Smooth muscle cell (in vitro differentiated cells): ENCODE measurements at regions not wholly inside any gene's neighbourhood (a gene's known extent, or its start where the extent isn't known, plus 50 kb on each side); places are given as distances from the start of the nearest gene placed in this dataset.

ENCODE experiments used
- DNase-seq: peaks from one replicate; lab custom pipeline; 2025; ENCODE audit not compliant: unreplicated experiment; lab: John Stamatoyannopoulos, UW
- H2AFZ ChIP-seq: fragments of 200-600 bp; sonication (generic); 2 replicates; pipeline ENCODE4 v1.6.0; 2016; ENCODE audit warnings: antibody characterized with exemption, low read depth, mild to moderate bottlenecking
- H3F3A ChIP-seq: fragments of 200-600 bp; sonication (generic); 2 replicates; pipeline ENCODE4 v1.6.0; 2017; ENCODE audit warnings: antibody characterized with exemption, low read depth
- H3K27ac ChIP-seq: fragments of 200-600 bp; sonication (generic); 2 replicates; pipeline ENCODE4 v1.5.1; 2016; ENCODE audit warnings: low read depth, mild to moderate bottlenecking
- H3K27me3 ChIP-seq: fragments of 200-600 bp; sonication (generic); 2 replicates; pipeline ENCODE4 v1.6.1; 2016; ENCODE audit warnings: low read depth, mild to moderate bottlenecking
- H3K36me3 ChIP-seq: fragments of 200-600 bp; sonication (generic); 2 replicates; pipeline ENCODE4 v1.5.1; 2016; ENCODE audit warnings: low read depth
- H3K4me1 ChIP-seq: fragments of 200-600 bp; sonication (generic); 2 replicates; pipeline ENCODE4 v1.5.1; 2016; ENCODE audit warnings: low read depth
- H3K4me2 ChIP-seq: fragments of 200-600 bp; sonication (generic); 2 replicates; pipeline ENCODE4 v1.6.0; 2016; ENCODE audit warnings: mild to moderate bottlenecking
- H3K4me3 ChIP-seq: fragments of 200-600 bp; sonication (generic); 2 replicates; pipeline ENCODE4 v1.5.1; 2016; ENCODE audit warnings: mild to moderate bottlenecking
- H3K79me2 ChIP-seq: fragments of 200-600 bp; sonication (generic); 2 replicates; pipeline ENCODE4 v1.6.0; 2016; ENCODE audit warnings: low read depth, mild to moderate bottlenecking
- H3K9ac ChIP-seq: fragments of 200-600 bp; sonication (generic); 2 replicates; pipeline ENCODE4 v1.6.0; 2016; ENCODE audit warnings: low read depth
- H3K9me3 ChIP-seq: fragments of 200-600 bp; sonication (generic); replicated peaks from 2 replicates; pipeline ENCODE4 v1.5.1; 2016; ENCODE audit warnings: low read depth
- H4K20me1 ChIP-seq: fragments of 200-600 bp; sonication (generic); 2 replicates; pipeline ENCODE4 v1.6.0; 2016; ENCODE audit warnings: low read depth
- WGBS: methylation state at CpG from one replicate; pipeline ENCODE4 v1.1.7; 2016; ENCODE audit warnings: low lambda C conversion rate; 5-methylcytosine and 5-hydroxymethylcytosine counted together
- TF ChIP-seq, protein P1 (sequence below): fragments of 200-600 bp; sonication (generic); IDR thresholded peaks from 2 replicates; pipeline ENCODE4 v1.5.1; 2017; ENCODE audit warnings: borderline replicate concordance, mild to moderate bottlenecking, antibody characterized with exemption; ENCODE audit not compliant: insufficient read depth, poor library complexity, severe bottlenecking

DNA sequence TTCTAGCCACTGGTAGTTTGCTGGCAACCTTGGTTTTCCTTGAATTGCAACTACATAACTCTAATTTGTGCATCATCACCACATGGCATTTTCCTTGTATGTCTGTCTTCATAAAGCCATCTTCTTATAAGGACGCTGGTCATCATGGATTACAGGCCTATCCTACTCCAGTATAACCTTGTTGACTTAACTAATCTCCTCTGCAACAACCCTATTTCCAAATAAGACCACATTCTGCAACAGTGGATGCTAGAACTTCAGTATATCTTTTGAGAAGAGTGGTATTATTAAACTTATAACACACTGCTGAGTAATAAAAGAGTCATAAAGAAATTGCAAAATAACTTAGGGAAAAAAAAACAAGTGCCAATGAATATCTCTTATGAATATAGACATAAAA lies 511.8 kb upstream of the FOXG1 start:
- 83% methylated on average over 1 of the region's 1 CpG for WGBS

DNA sequence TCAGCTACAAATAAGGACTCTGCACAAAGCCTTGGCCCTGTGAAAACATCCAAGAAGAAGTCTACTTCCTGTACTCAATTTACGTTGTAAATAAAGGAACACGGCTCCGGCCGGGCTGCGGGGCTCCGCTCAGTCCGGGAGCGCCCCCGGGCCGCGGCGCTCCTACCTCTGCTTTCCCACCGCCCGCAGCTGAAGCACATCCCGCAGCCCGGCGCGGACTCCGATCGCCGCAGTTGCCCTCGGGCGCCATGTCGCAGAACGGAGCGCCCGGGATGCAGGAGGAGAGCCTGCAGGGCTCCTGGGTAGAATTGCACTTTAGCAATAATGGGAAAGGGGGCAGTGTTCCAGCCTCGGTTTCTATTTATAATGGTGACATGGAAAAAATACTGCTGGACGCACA lies 502.3 kb upstream of the FOXG1 start:
- Histone ChIP-seq H3K36me3 (no peaks in the 10 kb centered on the region), H4K20me1 (no peaks in the 10 kb centered on the region), H3K4me2 (no peak overlapping the region), H2AFZ (no peak overlapping the region), H3K27ac (no peak overlapping the region), H3K79me2 (no peaks in the 10 kb centered on the region), H3K9ac (no peak overlapping the region), H3K9me3 (no peaks in the 10 kb centered on the region), H3K27me3 (no peaks in the 10 kb centered on the region), H3K4me3 (no peak overlapping the region), H3F3A (no peaks in the 10 kb centered on the region), H3K4me1 (no peaks in the 10 kb centered on the region)
- TF ChIP-seq, protein P1, sequence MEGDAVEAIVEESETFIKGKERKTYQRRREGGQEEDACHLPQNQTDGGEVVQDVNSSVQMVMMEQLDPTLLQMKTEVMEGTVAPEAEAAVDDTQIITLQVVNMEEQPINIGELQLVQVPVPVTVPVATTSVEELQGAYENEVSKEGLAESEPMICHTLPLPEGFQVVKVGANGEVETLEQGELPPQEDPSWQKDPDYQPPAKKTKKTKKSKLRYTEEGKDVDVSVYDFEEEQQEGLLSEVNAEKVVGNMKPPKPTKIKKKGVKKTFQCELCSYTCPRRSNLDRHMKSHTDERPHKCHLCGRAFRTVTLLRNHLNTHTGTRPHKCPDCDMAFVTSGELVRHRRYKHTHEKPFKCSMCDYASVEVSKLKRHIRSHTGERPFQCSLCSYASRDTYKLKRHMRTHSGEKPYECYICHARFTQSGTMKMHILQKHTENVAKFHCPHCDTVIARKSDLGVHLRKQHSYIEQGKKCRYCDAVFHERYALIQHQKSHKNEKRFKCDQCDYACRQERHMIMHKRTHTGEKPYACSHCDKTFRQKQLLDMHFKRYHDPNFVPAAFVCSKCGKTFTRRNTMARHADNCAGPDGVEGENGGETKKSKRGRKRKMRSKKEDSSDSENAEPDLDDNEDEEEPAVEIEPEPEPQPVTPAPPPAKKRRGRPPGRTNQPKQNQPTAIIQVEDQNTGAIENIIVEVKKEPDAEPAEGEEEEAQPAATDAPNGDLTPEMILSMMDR = no peak
- DNase-seq = no peak
- WGBS = 92% methylated on average over 29 of the region's 29 CpGs

More for the DNA sequence above, 511.8 kb upstream of the FOXG1 start:
- no peak overlapping the region for H3K9ac ChIP-seq
- H3K79me2 ChIP-seq = no peaks in the 10 kb centered on the region
- H2AFZ ChIP-seq = no peak overlapping the region
- no peaks in the 10 kb centered on the region for H3K4me1 ChIP-seq
- H3K4me3 ChIP-seq = no peak overlapping the region
- H3K36me3 ChIP-seq = no peaks in the 10 kb centered on the region
- no peak overlapping the region for H3K27ac ChIP-seq
- no peaks in the 10 kb centered on the region for H3F3A ChIP-seq
- H3K4me2 ChIP-seq = no peak overlapping the region
- no peaks in the 10 kb centered on the region for H3K27me3 ChIP-seq
- DNase-seq = no peak
- TF ChIP-seq, protein P1 = no peak
- H3K9me3 ChIP-seq = no peaks in the 10 kb centered on the region
- no peaks in the 10 kb centered on the region for H4K20me1 ChIP-seq

DNA sequence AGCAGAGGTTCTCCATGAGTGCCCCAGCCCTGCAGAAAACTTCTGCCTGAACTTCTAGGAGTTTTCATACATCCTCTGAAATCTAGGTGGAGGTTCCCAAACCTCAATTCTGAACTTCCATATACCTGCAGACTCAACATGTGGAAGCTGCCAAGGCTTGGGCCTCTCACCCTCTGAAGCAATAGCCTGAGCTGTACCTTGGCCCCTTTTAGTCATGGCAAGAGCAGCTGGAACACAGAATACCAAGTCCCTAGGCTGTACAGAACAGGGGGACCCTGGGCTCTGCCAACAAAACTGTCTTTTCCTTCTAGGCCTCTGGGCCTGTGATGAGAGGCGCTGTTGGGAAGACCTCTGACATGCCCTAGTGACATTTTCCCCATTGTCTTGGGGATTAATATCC lies 494.3 kb upstream of the FOXG1 start:
- TF ChIP-seq, protein P1 = no peak
- Histone ChIP-seq H3K27me3 (no peaks in the 10 kb centered on the region), H3F3A (no peaks in the 10 kb centered on the region), H3K9me3 (no peaks in the 10 kb centered on the region), H4K20me1 (no peaks in the 10 kb centered on the region), H3K27ac (no peak overlapping the region), H3K9ac (no peak overlapping the region), H3K4me2 (no peak overlapping the region), H3K4me1 (no peaks in the 10 kb centered on the region), H2AFZ (no peak overlapping the region), H3K79me2 (no peaks in the 10 kb centered on the region), H3K36me3 (no peaks in the 10 kb centered on the region), H3K4me3 (no peak overlapping the region)
- DNase-seq = no peak
- WGBS = 100% methylated on average over 1 of the region's 1 CpG

DNA sequence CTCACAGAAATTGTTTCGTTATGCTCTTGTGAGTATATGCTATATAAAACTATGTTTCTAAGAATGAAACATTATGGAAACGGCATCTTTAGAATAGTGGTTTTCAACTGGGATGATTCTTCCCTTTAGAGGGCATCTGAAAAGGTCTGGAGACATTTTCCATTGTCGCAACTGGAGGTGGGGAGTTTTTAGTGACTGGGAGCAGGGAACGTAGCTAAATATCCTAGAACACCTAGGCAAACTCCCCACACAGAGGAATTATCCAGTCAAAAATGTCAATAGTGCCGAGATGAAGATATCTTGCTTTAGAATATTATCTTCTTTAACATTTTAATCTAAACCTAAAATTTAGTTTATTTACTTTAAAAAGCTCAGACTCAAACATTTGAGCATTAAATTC lies 486.1 kb upstream of the FOXG1 start:
- no peak overlapping the region for H3K4me3 ChIP-seq
- H4K20me1 ChIP-seq = no peaks in the 10 kb centered on the region
- H3K27ac ChIP-seq = no peak overlapping the region
- no peak for DNase-seq
- TF ChIP-seq, protein P1 = no peak
- no peak overlapping the region for H2AFZ ChIP-seq
- H3K4me1 ChIP-seq = no peaks in the 10 kb centered on the region
- H3F3A ChIP-seq = no peaks in the 10 kb centered on the region
- H3K79me2 ChIP-seq = no peaks in the 10 kb centered on the region
- no peak overlapping the region for H3K9ac ChIP-seq
- WGBS = 76% methylated on average over 5 of the region's 5 CpGs
- H3K27me3 ChIP-seq = no peaks in the 10 kb centered on the region
- H3K9me3 ChIP-seq = no peaks in the 10 kb centered on the region
- H3K4me2 ChIP-seq = no peak overlapping the region
- no peaks in the 10 kb centered on the region for H3K36me3 ChIP-seq
